ENCODE measurements at regions not wholly inside any gene's neighbourhood (a gene's known extent, or its start where the extent isn't known, plus 50 kb on each side); places are given as distances from the start of the nearest gene placed in this dataset.

DNA sequence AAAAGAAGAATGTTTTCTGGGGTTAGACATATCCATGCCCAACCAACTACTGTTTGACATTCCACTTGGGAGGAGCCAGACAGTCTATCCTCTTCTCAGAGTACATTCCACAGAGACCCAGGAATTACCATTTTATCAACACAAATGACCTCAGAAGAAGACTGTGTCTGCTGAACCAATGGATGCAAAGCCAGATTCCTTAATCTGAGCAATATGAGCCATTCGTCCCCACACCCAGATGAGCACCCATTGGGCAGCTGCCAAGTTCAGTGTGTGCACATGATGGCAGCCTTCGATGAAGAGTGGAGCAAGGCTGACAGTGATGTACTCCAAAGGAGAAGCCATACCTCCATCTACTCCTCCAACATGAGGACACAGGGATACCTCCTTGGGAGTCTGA lies 111.3 kb downstream of the ZNF674 start:
- TF ChIP-seq, protein P1, sequence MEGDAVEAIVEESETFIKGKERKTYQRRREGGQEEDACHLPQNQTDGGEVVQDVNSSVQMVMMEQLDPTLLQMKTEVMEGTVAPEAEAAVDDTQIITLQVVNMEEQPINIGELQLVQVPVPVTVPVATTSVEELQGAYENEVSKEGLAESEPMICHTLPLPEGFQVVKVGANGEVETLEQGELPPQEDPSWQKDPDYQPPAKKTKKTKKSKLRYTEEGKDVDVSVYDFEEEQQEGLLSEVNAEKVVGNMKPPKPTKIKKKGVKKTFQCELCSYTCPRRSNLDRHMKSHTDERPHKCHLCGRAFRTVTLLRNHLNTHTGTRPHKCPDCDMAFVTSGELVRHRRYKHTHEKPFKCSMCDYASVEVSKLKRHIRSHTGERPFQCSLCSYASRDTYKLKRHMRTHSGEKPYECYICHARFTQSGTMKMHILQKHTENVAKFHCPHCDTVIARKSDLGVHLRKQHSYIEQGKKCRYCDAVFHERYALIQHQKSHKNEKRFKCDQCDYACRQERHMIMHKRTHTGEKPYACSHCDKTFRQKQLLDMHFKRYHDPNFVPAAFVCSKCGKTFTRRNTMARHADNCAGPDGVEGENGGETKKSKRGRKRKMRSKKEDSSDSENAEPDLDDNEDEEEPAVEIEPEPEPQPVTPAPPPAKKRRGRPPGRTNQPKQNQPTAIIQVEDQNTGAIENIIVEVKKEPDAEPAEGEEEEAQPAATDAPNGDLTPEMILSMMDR (IDR thresholded peaks at IDR 0.05), result no peak
- TF ChIP-seq POLR2A (IDR thresholded peaks at IDR 0.05), result no peak
